ENCODE measurements at regions not wholly inside any gene's neighbourhood (a gene's known extent, or its start where the extent isn't known, plus 50 kb on each side); places are given as distances from the start of the nearest gene placed in this dataset.
"Not testable (repeated sequence)": the region's sequence is repeated elsewhere in the genome, so short reads cannot be mapped to it uniquely, and the experiment has no call there.

DNA sequence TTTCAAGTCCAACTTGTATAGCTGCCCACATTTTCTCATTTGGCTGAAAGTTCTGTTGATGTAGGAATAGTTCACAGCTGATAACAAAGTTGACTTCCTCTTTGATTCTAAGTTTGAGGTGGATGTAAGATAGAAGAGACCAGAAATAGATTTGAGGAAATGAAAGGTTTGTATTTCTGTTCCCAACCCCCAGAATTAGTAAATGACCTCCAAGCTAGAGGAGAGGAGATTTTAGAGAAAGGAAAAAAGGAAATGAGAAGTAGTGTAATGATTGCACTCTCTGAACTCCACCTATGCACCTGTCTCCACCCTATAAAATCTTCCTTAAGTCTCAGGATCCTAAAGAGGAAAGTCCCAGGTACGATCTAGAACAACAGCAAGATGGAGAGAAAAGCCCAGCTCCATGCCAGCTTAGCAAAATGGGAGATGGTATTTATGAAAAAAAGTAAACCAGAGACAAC is 130.4 kb upstream of the POC5 start:
- no peak overlapping the region for H3K27ac Mint-ChIP-seq
- ATAC-seq (replicated peaks), result no peak
- no peaks in the 10 kb centered on the region for H3K36me3 Mint-ChIP-seq (ENCODE audit: low read depth)
- no peaks in the 10 kb centered on the region for H3K4me1 Mint-ChIP-seq
- peaks cover 29% of the 10 kb centered on the region for H3K27me3 Mint-ChIP-seq
- H3K4me3 Mint-ChIP-seq, result no peak overlapping the region
- no peaks in the 10 kb centered on the region for H3K9me3 Mint-ChIP-seq

DNA sequence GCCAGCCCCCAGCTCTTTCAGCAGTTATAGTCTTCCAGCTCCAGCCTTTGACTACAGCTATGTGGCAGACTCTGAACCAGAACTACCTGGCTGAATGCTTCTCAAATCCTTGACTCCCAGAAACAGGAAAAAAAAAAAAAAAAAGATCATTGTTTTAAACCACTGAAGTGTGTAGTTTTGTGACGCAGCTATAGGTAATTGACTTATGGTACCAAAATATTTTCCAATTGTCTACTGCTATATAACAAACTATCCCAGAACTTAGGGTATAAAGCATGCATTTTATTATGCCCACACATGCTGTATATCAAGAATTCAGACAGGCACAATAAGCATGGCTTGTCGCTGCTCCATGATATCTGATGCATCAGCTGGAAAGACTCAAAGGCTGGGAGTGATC is 127.1 kb upstream of the POC5 start:
- no peaks in the 10 kb centered on the region for H3K36me3 Mint-ChIP-seq (ENCODE audit: low read depth)
- H3K27me3 Mint-ChIP-seq, result peaks cover 32% of the 10 kb centered on the region
- no peak overlapping the region for H3K27ac Mint-ChIP-seq
- H3K4me3 Mint-ChIP-seq, result no peak overlapping the region
- H3K9me3 Mint-ChIP-seq, result peaks cover 5% of the 10 kb centered on the region
- ATAC-seq (replicated peaks), result no peak
- H3K4me1 Mint-ChIP-seq, result no peaks in the 10 kb centered on the region

DNA sequence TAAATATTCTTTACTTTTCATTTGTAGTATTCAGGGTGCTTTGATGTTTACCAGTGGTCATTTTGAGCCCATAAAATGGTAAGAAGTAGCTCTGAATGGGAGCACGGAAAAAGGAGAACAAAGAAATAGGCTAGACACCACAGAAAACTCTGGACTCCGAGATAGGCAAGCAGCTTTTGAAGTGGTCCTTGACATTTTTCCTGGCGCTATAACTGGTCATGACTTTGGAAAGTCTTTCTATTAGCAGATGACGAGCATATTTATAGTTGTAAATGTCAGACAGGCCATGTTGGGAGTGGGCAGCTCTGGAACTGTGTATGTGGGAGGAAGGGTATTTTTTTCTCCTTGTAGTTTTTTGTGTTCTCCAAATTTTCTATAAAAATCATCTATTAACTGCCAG is 126.1 kb upstream of the POC5 start:
- Mint-ChIP-seq H3K4me3 (no peak overlapping the region), H3K27me3 (peaks cover 29% of the 10 kb centered on the region), H3K9me3 (peaks cover 5% of the 10 kb centered on the region), H3K27ac (no peak overlapping the region), H3K36me3 (ENCODE audit: low read depth) (no peaks in the 10 kb centered on the region), H3K4me1 (no peaks in the 10 kb centered on the region)
- ATAC-seq (replicated peaks), result no peak

DNA sequence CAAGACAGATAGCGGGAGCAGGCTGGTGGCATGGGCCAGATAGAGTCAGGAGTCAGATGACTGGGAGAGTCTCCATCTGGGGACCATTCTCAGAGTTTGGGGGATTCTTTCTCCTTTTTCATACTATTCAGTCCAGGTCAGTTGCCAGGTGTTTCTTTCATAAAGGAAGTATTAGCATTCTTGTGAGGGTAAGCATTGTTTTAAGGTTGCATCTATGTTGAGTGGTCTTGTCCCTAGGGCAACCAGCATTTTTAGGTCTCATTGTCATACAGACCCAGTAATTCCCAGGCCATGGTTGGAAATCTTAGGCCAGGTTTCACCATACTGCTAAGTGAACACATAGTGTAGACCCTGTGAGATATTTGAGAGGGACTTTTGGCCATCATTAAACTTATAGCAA is 122.3 kb upstream of the POC5 start:
- ATAC-seq (replicated peaks), result no peak
- no peaks in the 10 kb centered on the region for H3K36me3 Mint-ChIP-seq (ENCODE audit: low read depth)
- H3K4me3 Mint-ChIP-seq, result no peak overlapping the region
- peaks cover 20% of the 10 kb centered on the region for H3K27me3 Mint-ChIP-seq
- H3K27ac Mint-ChIP-seq, result no peak overlapping the region
- peaks cover 5% of the 10 kb centered on the region for H3K9me3 Mint-ChIP-seq
- H3K4me1 Mint-ChIP-seq, result no peaks in the 10 kb centered on the region

DNA sequence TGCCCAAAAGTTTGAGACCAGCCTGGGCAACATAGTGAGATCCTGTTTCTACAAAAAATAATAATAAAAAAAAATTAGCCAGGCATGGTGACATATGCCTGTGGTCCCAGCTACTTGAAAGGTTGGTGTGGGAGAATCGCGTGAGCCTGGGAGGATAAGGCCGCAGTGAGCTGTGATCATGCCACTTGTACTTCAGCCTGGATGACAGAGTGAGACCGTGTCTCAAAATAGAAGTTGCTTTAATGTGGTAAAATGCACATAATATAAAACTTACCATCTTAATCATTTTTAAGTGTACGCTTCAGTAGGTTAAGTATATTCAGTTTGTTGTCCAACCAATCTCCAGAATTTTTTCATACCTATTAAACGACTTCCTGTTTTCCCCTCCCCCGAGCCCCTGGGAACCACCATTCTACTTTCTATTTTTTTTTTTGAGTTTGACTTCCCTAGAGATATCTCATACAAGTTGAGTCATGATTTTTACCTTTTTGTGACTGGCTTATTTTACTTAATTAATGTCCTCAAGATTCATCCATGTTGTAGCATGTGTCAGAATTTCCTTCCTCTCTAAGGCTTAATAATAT is 120.1 kb upstream of the POC5 start:
- H3K4me3 Mint-ChIP-seq, result no peak overlapping the region
- H3K27ac Mint-ChIP-seq, result no peak overlapping the region
- H3K9me3 Mint-ChIP-seq, result peaks cover 5% of the 10 kb centered on the region
- no peaks in the 10 kb centered on the region for H3K4me1 Mint-ChIP-seq
- H3K27me3 Mint-ChIP-seq, result peaks cover 12% of the 10 kb centered on the region
- H3K36me3 Mint-ChIP-seq (ENCODE audit: low read depth), result no peaks in the 10 kb centered on the region
- ATAC-seq (replicated peaks), result no peak

DNA sequence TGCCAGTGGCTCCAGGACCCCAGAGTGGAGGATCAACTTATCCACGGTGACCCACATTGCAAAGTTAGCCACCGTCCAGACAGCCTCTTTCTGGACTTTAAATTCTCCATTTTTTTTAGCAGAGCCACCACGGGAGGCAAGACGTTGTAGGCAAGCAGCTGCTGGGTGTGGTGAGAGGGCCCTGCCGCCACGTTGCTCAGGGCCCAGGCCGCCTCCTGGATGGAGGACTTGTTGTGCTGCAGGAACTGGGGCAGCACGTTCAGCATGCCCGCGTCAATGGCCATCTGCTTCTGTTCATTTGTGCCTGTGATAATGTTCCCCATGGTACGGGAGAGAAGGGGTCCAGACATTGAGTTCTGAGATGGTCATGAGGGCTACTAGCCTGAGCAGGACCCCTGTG is 114.3 kb upstream of the POC5 start:
- H3K36me3 Mint-ChIP-seq (ENCODE audit: low read depth), result no peaks in the 10 kb centered on the region
- no peaks in the 10 kb centered on the region for H3K9me3 Mint-ChIP-seq
- no peak for ATAC-seq (replicated peaks)
- H3K4me1 Mint-ChIP-seq, result no peaks in the 10 kb centered on the region
- H3K4me3 Mint-ChIP-seq, result no peak overlapping the region
- peaks cover 10% of the 10 kb centered on the region for H3K27me3 Mint-ChIP-seq
- H3K27ac Mint-ChIP-seq, result no peak overlapping the region

DNA sequence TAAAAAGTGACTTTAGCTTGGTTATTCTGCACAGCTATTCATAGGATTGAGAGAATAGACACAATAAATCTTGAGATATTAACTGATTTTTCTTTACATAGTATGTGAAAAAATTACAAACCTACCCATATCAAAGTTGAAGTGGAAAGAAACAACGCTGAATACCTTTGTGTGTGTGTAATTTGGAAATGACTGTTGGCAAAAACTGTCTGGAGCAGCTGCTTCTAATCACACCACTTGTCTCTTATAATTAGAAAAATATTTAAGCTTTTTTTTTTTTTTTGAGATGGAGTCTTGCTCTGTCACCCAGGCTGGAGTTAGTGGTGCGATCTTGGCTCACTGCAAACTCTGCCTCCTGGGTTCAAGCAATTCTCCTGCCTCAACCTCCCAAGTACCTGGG is 110.8 kb upstream of the POC5 start:
- Mint-ChIP-seq H3K27ac (no peak overlapping the region), H3K9me3 (no peaks in the 10 kb centered on the region), H3K4me1 (no peaks in the 10 kb centered on the region), H3K36me3 (ENCODE audit: low read depth) (no peaks in the 10 kb centered on the region), H3K27me3 (peaks cover 6% of the 10 kb centered on the region), H3K4me3 (no peak overlapping the region)
- ATAC-seq (replicated peaks), result no peak

DNA sequence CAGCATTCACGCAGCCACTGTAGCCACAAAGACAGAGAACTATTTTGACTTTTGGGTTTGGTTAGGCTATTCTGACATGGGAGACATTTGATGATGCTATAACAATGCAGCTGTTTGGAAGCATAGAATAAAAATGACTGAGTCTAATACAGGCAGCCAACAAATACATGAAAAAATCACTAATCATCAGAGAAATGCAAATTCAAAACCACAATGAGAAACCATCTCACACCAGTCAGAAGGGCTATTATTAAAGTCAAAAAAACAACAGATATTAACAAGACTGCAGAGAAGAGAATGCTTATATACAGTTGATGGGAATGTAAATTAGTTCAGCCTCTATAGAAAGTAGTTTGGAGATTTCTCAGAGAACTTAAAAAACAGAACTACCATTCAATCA is 107.1 kb upstream of the POC5 start:
- no peaks in the 10 kb centered on the region for H3K36me3 Mint-ChIP-seq (ENCODE audit: low read depth)

DNA sequence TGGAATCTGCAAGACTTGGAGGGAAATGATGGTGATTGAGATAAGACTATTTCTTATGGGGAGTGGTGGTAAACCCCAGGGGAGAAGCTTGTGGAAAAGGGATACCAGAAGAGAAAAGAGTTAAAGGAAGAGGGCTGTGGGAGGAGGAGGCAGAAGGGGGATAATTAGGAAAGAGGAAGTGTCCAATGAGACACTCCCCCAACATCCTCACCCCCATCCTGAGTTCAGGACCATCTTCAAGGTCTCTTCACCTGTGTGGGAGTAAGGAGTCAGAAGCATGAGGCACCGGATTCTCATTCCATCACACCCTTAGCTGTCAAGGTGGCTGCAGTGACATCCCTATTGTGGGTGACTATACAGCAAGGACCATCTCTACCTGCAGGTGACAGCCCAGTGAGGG is 106.6 kb upstream of the POC5 start:
- peaks cover 3% of the 10 kb centered on the region for H3K27me3 Mint-ChIP-seq
- H3K4me3 Mint-ChIP-seq, result no peak overlapping the region
- H3K27ac Mint-ChIP-seq, result no peak overlapping the region
- no peaks in the 10 kb centered on the region for H3K4me1 Mint-ChIP-seq
- H3K9me3 Mint-ChIP-seq, result no peaks in the 10 kb centered on the region
- ATAC-seq (replicated peaks), result no peak
- no peaks in the 10 kb centered on the region for H3K36me3 Mint-ChIP-seq (ENCODE audit: low read depth)

More for the DNA sequence above, 107.1 kb upstream of the POC5 start:
- Mint-ChIP-seq H3K9me3 (no peaks in the 10 kb centered on the region), H3K4me3 (no peak overlapping the region), H3K27ac (no peak overlapping the region), H3K27me3 (peaks cover 2% of the 10 kb centered on the region), H3K4me1 (no peaks in the 10 kb centered on the region)
- ATAC-seq (replicated peaks), result no peak

DNA sequence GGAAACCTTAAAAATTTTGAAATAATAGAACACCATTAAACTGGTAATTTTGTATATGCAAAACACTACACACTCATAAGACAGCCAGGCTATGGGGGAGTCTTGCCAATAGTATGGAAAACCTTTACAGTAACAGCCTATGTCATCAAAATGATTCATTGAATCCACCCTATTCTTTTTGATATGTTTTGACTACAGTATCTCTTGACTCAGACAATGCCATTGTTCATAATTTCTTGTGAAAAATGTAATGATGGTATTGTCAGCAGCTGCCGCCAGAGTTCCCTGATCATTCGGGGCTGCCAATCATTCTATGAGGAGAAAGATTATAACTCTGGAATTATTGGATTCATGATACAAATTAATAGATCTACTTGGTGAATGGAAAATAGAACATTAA is 101.4 kb upstream of the POC5 start:
- no peak for ATAC-seq (replicated peaks)
- peaks cover 29% of the 10 kb centered on the region for H3K27me3 Mint-ChIP-seq
- no peak overlapping the region for H3K4me3 Mint-ChIP-seq
- no peaks in the 10 kb centered on the region for H3K4me1 Mint-ChIP-seq
- H3K27ac Mint-ChIP-seq, result no peak overlapping the region
- no peaks in the 10 kb centered on the region for H3K9me3 Mint-ChIP-seq
- H3K36me3 Mint-ChIP-seq (ENCODE audit: low read depth), result no peaks in the 10 kb centered on the region

DNA sequence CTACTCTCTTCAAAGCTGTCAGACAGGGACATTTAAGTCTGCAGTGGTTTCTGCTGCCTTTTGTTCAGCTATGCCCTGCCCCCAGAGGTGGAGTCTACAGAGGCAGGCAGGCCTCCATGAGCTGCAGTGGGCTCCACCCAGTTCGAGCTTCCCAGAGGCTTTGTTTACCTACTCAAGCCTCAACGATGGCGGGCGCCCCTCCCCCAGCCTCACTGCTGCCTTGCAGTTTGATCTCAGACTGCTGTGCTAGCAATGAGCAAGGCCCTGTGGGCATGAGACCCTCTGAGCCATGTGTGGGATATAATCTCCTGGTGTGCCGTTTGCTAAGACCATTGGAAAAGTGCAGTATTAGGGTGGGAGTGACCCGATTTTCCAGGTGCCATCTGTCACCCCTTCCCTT is 82.5 kb upstream of the POC5 start:
- not testable (repeated sequence) for H3K36me3 Mint-ChIP-seq (ENCODE audit: low read depth); H3K27ac Mint-ChIP-seq; H3K4me1 Mint-ChIP-seq; H3K9me3 Mint-ChIP-seq; H3K27me3 Mint-ChIP-seq; H3K4me3 Mint-ChIP-seq; ATAC-seq (replicated peaks)

DNA sequence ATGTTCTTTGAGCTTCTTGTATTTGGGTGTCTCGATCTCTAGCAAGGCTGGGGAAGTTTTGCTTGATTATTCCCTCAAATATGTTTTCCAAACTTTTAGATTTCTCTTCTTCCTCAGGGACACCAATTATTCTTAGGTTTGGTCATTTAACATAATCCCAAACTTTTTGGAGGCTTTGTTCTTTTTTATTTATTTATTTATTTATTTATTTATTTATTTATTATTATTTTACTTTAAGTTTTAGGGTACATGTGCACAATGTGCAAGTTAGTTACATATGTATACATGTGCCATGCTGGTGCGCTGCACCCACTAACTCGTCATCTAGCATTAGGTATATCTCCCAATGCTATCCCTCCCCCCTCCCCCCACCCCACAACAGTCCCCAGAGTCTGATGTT is 52.1 kb upstream of the POC5 start:
- H3K36me3 Mint-ChIP-seq (ENCODE audit: low read depth); ATAC-seq (replicated peaks); H3K4me3 Mint-ChIP-seq; H3K27ac Mint-ChIP-seq; H3K4me1 Mint-ChIP-seq: not testable (repeated sequence)
- Mint-ChIP-seq H3K27me3 (peaks cover 23% of the 10 kb centered on the region), H3K9me3 (peaks cover 14% of the 10 kb centered on the region)

Measured in activated T-helper 17 cell treated with anti-CD3 and anti-CD28 coated beads, Interleukin-2, amount 50 U/mL, for 72 hours (primary cell).